NCI-H226 (cell line): ENCODE measurements at regions not wholly inside any gene's neighbourhood (a gene's known extent, or its start where the extent isn't known, plus 50 kb on each side); places are given as distances from the start of the nearest gene placed in this dataset.
"Not testable (repeated sequence)": the region's sequence is repeated elsewhere in the genome, so short reads cannot be mapped to it uniquely, and the experiment has no call there.

Source experiments
- DNase-seq: peaks from one replicate; pipeline ENCODE4 v3.0.0-alpha.2; 2015

DNA sequence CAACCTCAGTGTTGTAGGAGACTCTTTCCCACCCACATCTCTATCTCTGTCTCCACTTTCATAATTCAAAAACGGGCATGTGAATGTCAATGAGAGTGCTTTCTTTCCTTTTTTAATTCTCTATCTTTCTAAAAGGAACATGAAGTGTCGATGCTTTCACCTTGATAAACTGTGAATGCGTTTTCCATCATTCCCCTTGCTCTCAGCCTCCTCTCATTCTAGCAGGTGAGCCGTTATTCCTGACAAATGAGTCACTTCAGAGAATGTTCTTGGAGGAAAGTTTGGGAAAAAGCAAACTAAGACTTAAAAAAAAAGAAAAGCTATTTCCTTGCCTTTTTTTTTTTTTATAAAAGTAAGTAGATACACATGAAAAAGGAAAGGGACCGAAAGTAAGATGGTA is 226.0 kb upstream of the C1orf87 start:
- DNase-seq: no peak

DNA sequence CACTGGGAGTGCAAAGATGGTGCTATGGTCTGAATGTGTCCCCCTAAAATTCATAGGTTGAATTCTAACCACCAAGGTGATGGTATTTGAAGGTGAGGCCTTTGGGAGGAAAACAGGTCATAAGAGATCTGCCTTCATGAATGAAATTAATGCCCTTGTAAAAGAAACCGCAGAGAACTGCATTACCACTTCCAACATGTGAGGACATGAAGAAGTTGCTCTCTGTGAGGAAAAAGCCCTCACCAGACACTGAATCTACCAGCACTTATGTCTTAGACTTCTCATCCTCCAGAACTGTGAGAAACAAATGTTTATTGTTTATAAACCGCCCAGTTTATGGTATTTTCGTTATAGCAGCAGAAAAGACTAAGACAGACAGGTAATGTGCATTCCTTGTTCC is 224.7 kb upstream of the C1orf87 start:
- DNase-seq: no peak

DNA sequence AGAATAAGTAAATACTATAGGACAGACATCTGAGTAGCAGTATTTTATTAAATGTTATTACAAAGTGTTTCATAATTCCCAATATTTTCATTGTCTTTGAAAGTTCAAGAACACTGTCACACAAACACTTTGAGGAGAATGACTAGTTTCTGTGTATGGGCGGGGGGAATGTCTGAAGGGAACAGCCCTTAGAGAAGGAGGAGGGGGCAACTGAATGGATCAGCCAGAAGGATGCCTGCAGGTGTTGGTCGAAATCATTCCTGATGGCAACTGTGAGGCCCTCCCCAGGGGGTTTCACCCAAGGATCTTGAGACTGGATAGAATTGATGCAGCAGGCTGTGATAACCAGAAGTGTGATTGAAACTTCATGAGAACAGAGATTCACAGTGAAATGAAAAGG is 223.2 kb upstream of the C1orf87 start:
- DNase-seq: no peak

DNA sequence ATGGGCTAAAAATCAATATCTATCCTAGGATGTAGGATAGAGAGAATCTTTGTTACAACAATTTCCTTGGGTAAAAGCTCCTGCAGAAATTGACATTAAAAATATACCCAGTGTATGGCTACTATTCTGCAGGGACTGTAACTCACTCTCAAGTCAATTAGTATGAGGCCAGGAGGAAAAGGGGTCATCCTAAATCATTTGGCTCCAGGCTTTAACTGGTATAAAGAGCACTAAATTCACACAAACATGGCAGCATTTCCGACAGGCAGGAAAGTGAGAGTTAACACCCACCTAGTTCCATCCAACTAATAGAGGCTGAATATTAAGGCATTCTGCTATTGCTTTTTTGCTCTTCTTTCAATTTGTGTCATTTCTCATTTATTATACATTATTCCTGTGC is 218.6 kb upstream of the C1orf87 start:
- no peak for DNase-seq

DNA sequence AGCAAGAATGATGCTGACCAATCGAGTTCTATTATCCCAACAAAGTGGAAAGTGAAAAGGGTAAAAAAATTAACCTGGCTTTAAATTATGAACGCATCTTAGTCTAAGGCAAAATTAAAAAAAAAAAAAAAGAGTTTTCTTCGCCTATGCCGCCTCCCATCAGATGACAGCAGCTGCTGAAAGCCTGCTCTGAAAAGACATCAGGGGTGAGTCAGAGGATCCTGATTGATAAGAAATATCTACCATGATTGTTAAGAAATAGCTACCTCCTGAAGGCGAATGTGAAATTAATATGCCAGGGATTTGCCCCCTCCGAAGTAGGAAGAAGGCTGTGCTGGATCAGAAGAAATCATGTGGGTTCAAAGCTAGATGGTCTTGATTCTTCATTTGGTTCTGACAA is 216.8 kb upstream of the C1orf87 start:
- no peak for DNase-seq

DNA sequence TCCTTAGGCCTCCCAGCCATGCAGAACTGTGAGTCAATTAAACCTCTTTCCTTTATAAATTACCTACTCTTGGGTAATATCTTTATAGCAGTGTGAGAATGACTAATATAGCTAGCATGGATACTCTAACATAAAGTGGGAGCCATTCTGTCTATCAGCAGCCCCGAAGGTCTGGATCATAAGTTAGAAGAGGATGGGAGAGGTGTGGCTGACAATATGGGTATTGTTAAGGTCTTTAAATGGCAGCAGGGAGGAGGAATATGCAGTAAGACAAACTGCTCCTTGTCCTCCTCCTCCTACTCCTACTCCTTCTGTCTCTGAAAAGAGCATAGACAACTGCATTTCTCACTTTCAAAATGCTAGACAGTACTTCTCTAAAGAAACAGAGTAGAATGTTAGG is 214.0 kb upstream of the C1orf87 start:
- DNase-seq: no peak

DNA sequence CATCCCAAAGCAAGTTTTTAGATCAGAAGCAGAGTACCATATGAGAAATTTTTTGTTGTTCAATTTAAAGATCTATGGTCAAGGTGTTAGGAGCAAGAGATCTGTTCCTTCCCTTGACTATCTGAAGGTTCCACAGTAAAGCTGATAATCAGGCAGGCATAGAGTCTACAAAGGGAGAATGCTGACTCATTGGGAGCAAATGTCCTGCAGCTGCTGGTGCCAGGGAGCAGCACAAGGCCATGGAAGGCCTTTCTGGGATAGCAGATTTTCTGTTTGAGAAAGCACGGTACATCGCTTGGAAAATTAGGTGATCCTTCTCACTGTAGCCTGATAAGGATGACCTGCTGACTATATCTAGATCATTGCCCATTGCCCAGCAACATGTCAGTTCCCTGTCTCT is 210.1 kb upstream of the C1orf87 start:
- DNase-seq: no peak

DNA sequence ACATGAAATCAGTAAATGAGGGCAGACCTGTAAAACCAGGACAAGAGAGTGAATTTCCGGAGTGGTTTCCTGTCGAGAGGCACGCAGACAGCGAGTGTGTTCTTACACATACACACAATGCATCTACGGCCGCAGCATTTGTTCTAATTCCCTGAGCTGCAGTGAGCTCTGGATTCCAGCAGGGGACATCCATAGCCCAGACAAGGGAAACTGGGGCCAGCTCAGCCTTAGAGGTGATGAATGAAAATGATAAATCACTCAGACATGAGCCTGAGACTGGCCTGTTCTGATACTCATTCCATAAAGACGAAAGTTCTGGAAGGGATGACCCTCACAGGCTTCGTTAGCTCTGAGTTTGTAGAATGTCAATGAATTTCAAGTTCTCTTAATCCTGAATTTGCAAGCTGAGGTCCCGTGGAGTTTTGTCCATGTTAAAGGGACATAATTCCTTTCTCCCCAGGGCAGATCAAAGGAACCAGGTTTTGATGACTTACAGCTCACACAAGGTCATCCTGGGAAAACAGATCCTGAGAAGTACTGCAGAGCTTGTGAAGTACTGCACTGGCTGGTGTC is 207.9 kb upstream of the C1orf87 start:
- DNase-seq: peak; percentile 71

DNA sequence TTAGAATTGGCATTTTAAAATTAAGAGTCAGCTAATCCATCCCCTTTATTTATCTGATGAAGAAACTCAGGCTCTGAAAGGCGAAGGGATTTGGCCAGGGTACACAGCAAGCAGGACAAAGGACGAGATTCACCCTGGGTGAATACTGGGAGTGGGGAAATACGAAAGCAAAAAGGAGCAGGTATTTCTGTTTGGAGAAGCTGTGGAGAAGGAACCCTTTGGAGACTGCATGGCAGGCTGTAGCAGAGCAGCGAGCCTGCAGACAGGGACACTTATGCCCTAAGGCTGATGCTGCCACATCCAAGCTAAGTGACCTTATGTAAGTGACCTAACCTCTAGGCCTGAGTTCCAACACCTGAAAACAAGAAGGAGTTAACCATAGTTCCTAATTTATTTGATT is 207.2 kb upstream of the C1orf87 start:
- DNase-seq: no peak

DNA sequence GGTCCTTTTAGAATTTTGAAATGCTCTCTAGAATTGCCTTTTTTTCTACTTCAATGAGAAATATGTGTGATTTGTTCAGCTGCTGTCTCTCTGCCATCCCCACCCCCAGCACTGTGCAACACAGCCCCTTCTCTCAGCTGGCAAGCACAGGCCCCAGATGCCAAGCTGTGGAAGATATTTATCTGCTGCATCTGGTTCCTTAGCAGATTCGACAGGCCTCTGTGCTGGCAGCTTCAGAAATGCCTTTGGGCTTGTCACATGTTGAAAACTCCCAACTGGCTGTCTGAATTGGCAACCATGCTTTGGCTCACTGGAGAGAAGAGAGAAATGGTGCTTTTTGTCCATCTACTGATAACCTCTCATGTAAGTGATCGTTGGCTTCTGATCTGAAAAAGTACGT is 206.7 kb upstream of the C1orf87 start:
- DNase-seq: no peak

DNA sequence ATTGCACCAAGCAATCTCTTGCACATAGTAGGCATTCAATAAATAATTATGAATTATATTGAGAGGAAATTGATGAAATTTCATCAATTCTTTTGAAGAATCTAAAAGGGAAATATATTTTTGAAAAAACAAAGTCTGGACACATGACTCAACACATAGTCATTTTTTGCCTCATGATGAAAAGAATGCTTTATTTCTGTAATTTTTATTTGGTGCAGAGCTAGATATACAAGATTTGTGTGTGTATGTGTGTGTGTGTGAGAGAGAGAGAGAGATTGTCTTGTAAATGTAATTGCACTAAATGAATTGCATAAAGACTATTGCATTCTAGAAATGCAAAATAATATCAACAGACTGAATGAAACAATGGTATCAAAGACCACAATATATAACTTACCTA is 206.2 kb upstream of the C1orf87 start:
- peak; percentile 17 for DNase-seq

DNA sequence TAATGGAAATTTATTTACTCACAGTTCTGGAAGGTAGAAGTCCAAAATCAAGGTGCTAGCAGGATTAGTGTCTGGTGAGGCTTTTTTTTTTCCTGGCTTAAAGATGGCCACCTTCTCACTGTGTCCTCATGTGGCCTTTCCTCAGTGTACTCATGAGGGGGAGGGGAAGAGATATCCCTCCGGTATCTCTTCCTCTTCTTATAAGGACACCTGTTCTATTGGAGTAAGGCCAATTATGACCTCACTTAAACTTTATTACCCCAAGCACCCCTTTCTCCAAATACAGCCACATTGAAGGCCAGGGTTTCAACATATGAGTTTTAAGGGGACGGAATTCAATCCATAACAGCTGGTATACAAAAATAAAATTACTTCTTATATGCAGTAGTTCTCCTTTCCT is 203.7 kb upstream of the C1orf87 start:
- DNase-seq: no peak

DNA sequence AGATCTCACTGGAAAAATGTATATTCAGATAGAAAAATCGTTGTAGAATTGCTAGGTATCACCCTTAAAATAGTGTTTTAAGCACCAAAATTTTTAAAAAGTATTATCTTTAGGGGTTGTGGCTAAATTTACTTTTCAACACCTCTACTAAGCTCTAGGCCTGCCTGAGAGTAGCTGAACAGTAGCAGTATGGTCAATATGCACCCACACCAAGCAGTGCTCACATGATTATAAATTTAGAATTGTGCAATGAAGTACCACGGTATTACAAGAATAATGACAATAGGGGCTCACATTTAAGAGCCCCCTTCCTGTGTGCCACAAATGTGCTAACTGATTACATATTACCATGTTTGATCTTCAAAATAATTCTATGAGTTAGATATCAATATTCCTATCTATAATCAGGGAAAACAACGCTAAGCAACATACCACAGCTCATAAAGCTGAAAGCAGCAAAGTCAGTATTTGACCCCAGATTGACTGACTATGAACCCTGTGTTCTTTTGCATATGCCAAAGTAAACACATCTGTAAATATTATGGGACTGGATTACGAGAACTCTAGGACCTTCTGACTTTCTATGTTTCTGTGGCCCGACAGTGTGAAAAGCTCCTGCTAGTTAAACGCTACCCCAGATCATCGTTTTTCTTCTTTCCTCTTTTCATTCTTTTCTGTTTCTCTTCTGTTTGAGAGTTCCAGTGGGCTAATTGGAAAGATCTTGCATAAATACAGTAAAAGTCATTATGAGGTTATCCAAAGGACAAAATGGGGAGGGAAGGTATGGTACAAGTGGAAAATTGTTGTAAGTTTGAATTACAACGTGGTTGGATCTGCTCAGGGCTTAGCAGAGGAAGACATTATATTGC is 201.1 kb upstream of the C1orf87 start:
- DNase-seq: no peak

DNA sequence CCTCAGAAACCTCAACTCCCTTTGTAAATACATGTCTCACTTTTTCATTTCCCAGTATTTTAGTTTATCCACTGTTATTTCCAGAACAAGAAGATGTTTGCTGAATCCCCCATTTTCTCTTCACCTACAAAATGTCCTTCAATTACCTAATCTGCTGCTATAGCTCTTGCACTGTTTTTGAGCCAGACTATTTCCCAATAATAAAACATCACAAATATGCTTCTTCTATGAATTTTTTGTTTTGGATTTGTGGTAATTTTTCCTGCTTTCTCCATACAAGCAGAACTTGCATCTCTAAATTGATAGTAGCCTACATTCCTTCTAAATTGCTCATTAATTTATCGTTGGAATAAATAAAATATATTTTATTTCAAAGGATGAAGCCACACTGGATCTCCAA is 199.6 kb upstream of the C1orf87 start:
- DNase-seq: no peak

DNA sequence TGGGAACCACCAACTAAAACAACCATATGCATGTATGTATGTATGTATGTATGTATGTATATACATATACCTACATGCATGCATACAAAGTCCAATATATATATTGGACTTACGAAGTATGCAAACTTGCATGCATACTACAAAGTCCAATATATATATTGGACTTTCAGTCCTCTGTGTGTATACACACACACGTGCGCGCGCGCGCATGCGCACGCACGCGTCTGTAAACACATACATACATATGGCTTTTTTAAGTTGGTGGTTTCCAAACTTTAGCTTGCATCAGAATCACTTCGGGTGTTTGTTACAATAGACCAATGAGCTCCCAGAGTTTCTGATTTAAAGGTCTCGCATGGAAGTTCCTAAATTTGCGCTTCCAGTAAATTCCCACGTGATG is 197.5 kb upstream of the C1orf87 start:
- DNase-seq: no peak

DNA sequence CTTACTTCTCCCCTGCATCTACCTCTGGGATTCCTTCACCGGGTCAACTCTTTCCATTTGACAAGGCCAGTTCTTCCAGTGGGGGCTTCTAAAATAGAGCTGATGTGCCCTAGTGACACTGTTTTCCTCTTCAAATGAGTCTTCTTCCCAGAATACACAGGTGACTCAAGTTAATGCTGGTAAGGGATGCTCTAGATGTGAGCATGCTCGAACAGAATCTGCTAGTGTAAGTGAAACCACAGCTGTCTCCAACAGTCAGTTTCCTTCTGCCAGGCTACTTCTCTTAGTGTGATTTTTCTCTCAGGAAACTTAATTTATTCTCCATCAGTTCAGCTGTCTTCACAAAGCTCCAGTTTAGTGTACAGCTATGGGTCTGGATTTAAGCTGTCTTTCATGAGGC is 194.9 kb upstream of the C1orf87 start:
- no peak for DNase-seq

DNA sequence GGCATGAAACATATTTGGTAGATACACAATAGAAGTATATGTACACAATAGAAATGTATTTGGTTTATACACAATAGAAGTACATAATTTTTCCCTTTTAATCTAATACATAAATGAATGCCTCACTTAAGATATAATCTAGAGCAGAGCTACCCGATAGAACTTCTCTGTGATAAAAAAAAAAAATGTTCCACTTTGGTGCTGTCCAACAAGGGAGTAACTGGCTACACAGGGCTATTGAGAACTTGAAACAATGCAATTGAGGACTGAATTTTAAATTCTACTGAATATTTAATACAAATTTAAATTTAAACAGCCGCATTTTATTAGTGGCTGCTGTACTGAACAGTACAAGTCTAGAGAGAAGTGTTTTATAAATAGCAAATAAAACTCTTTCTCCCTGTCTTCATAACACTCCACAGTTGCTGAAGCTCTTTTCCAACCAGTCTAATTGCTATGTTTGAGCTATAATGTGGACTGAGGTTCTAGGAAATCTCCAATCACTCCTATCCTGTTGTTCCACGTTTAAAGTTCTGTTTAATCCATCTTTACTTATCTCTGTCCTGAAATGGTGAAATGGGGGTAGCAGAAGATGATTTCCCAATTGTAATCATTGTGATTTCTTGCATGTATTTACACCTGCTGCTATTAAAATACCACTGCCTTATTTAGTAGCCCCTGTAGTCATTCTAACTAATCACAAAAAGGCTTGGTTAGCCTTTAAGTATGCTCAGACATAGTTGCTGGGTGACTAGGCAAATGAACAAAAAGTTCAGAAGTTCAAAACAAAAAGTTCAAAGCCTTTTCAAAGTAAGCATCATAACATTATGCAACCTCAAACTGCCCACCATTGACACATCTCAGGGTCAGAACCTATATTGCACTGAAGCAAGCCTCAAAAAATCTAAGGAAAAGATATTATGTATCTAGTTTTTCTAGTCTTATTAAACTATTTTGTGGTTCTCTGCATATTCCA is 192.3 kb upstream of the C1orf87 start:
- DNase-seq: peak; percentile 81

DNA sequence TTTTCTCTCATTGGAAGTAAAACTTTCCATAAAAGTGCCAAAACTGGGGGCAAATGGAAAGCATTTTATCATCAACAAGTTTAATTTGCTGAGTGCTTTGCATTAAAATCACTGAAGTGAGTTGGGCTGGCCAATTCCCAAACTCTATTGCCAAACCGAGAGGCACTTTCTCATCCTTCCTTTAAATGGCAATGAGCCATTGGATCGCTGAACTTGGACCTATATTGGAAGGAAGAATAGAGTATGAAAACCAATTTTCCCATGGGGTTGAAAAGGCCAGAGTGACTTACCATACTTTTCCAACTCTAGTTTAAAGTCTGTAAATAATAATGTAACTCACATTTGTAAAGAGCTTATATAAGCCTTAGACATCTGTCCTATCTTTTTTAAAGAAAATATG is 189.1 kb upstream of the C1orf87 start:
- no peak for DNase-seq

DNA sequence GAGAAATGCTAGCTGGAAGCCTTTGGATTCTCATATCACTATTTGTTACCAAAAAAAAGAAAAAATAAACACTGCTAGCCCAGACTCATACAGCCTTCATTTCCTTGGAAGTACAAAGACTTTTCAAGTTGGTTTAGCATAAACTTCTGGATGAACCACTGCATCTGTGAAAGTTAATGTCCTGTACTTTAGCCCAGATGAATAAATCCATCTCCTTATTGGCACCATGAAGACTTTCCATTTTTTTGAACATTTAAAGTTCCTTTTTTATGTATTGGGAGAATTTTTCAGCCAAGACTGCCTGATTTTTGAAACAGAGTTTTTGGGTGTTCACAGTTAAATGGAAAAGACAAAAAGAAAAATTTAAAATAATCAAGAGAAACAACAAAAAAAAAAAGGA is 184.0 kb upstream of the C1orf87 start:
- no peak for DNase-seq

DNA sequence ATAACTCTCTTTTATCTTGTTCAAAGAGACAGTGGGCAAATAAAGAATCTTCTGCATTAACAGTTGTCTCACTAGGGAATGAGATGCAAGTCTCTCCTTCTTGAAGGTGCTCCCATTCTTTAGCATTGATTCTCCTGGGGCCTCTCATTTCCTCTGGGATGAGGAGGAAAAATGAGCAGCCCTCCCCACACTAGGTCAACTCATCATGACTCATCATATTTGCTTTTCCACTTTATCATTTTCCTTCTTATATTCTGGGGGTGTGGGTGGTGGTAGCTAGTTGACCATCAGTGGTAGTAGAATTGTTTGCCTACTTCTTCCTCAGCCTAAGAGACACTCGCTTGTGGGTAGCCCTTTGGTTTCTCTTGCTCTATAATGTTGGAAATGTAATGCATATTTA is 182.0 kb upstream of the C1orf87 start:
- DNase-seq: peak; percentile 4

DNA sequence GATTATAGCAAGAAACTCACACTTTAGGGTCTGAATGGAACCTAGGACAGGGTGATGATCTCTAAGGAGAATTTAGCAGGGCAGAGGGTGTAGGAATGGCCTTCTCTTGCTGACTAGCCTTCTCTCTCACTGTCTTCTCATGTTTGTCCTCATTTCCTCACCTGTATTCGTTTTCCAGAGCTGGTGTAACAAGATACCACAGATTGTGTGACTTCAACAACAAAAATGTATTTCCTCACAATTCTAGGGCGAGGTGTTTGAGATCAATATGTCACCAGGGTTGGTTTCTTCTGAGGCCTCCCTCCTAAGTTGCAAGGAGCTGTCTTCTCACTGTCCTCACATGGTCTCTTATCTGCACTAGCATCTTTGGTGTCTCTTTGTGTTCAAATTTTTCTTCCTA is 177.9 kb upstream of the C1orf87 start:
- DNase-seq: no peak

DNA sequence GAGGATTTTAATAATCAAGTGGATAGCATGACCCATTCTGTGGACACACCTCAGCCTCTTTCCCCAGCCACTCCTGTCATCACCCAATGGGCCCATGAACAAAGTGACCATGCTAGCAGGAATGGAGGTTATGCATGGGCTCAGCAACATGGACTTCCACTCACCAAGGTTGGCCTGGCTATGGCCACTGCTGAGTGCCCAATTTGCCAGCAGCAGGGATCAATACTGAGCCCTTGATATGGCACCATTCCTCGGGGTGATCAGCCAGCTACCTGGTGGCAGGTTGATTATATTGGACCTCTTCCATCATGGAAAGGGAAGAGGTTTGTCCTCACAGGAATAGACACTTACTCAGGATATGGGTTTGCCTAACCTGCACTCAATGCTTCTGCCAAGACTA is 173.9 kb upstream of the C1orf87 start:
- DNase-seq: not testable (repeated sequence)

DNA sequence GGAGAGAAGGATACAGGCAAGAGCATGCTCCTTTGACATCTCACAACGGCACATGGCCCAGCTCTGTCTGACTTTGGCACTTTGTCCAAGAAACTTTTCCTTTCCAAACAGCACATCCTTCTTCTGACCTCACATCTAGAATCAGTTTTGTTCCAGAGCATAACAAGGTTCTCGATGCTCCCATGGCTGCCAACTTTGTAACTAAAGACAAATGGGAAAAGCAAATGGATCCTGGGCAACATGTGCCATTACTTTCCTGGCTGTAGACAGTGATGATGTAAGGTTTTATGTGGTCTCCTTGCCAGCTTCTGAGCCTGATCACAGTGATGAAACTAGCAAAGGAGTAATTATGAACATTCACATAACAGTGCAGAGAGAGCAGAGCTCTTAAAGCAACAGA is 171.8 kb upstream of the C1orf87 start:
- no peak for DNase-seq

DNA sequence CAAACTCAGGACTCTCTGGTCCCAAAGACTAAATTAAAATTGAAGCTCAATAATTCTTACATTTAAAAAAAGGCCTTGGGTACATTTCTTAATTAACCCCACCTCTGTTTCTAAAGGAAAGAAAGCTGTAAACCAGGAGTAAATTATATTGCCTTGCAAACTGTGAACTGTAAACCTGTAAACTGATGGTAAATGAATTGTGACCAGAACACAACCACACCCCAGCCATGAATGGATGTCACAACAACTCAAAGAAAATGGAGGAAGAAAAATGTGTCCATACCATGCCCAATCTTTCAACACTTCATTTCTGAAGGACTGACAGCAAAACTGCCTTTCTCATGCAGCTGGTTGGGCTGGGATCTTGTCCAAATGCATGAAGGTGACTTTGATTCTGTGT is 171.3 kb upstream of the C1orf87 start:
- DNase-seq: no peak
